Head of caudate nucleus (tissue), 42 donors: ENCODE measurements at regions not wholly inside any gene's neighbourhood (a gene's known extent, or its start where the extent isn't known, plus 50 kb on each side); places are given as distances from the start of the nearest gene placed in this dataset.
A peak's percentile ranks its signal among the peaks of the same experiment; 100 is the strongest.

Experiments used
- DNase-seq, 42 donors: peaks; one replicate each; pipeline versions ENCODE4 v3.0.0 to v3.0.0-alpha.2; 2020 to 2021; ENCODE audit warnings: mixed read lengths in 7 of 42
- intact Hi-C: fragments of 100-400 bp; cut with DNase I; formaldehyde crosslinking; loops from one replicate; pipeline ENCODE4 v1.15.0; 2022

GRCh38 chr10:31136930-31137885 is 105.5 kb upstream of the ZNF438 start:
- no peak for DNase-seq
- intact Hi-C loops: loop anchor here (10.0 kb wide), 1 partner anchor 382 kb away; no protein-coding TSS in a partner anchor

GRCh38 chr10:31138026-31138553 is 106.4 kb upstream of the ZNF438 start:
- peak in 1 of 42 donors; percentile 31 for DNase-seq
- intact Hi-C loops: loop anchor here (10.0 kb wide), 1 partner anchor 383 kb away; no protein-coding TSS in a partner anchor

DNA sequence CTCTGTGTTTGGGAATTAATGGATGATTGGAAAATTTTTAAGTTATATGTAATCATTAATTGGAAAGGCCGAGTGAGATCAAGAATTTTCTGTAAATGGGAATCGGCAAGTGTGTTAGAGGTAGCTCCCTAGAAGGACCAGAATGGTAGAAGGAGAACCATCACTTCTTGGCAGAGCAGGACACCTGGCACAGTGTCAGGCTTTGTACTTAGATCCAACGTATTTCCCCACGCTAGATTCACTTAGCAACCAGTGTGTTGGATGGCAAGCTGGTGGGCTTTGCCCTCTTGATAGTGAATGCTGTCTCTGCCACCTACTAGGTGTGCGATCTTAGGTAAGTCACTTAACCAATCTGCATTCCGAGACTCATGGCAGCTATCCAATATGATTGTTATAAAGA is 107.8 kb upstream of the ZNF438 start:
- intact Hi-C loops: loop anchor here (10.0 kb wide), 1 partner anchor 385 kb away; no protein-coding TSS in a partner anchor
- DNase-seq: no peak

GRCh38 chr10:31140716-31141115 is 109.1 kb upstream of the ZNF438 start:
- no peak for DNase-seq
- intact Hi-C loops: no loop called here

GRCh38 chr10:31142026-31142425 is 110.4 kb upstream of the ZNF438 start:
- intact Hi-C loops: no loop called here

DNA sequence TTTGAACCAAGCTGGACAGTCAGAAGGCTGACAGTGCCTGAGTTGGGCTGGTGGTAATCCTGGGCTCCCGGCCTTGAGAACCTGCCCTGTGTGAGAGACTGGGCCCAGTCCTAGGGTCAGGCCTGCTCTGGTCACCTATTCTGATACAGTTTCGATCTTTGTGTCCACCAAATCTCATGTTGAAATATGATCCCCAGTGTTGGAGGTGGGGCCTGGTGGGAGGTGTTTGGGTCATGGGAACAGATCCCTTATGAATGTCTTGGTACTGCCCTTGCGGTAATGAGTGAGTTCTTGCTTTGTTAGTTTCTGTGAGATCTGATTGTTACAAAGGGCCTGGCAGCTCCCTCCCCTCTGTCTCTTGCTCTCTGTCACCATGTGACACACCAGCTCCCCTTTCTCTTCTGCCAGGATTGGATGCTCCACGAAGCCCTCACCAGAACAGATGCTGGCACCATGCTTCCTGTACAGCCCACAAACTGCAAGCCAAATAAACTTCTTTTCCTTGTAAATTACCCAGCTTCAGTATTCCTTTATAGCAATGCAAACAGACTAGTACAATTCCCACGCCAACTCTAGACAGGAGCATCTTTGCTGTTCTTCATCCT is 111.8 kb upstream of the ZNF438 start:
- DNase-seq: peak in 21 of 42 donors; percentile 13 to 69 (median 45)
- intact Hi-C loops: no loop called here

More at GRCh38 chr10:31142026-31142425, 110.4 kb upstream of the ZNF438 start:
- DNase-seq: no peak

DNA sequence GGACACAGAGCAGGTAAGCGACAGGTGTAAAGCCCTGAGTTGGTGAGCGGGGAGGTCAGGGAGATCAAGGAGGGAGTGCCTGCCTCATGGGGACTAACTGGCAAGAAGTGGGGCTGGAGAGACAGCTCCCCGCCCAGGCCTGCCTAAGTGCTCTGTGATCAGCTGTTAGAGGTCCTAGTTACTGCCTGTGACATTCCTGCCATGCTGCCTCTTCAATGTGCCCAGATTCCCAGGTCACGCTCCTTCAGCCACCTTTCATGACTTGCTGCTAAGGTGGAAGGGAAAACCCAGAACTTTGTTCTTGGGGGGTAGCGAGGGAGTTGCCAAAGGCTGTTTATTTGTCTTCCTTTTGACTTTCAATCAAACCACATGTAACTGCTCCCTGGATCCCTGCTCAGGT is 114.3 kb upstream of the ZNF438 start:
- DNase-seq: no peak
- intact Hi-C loops: no loop called here

DNA sequence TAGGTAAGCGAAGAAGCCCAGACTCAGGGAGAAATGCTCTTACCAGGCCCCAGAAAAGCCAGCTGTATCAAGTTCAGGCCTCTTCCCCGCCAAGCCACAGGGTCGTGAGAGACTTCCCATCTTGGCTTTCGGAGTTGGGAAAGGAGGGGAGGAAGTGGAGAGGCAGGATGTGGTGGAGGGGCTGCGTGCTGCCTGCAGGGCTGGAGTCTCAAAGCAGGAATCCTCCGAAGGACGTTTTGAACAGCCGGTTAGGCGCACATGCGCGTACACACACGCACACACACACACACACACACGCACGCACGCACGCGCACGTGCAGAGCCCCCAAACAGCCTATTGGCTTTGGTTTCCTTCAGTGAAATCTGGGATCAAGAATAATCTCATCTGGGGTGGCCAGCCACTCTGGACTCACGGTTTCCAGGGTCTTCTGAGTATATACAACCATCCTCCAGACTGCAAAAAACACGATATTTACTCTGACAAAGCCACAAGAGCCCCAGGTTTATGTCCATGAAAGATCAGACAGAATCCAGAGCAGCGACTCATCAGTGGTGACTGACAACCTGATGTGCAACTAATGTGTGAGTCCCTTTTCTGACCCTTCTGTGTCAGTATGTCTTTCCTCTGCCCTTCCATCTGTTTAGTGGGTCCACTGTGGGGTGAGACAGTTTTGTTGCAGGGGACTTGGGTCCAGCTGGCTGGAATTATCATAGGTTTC is 115.0 kb upstream of the ZNF438 start:
- intact Hi-C loops: no loop called here
- DNase-seq: no peak

GRCh38 chr10:31147210-31147608 is 115.5 kb upstream of the ZNF438 start:
- intact Hi-C loops: no loop called here
- no peak for DNase-seq

DNA sequence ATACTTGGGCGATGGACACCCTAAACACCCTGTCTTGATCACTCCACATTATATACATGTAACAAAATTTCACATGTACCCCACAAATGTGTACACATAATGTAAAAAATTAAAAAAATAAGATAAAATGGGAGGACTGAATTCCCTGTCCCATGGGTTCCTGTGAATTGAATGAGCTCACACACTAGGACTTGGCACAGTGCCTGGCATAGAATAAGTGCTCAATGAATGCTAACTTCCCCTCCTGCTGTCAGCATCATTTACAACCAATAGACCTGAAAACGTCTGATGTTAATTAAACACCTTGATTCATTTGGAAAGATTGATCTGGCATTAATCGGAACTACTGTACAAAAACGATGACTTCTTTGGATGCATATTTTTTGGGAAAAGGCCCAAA is 117.3 kb upstream of the ZNF438 start:
- intact Hi-C loops: no loop called here
- DNase-seq: no peak

- DNase-seq: no peak
- intact Hi-C loops: no loop called here
Observed at GRCh38 chr10:31149835-31150512, 118.3 kb upstream of the ZNF438 start.

DNA sequence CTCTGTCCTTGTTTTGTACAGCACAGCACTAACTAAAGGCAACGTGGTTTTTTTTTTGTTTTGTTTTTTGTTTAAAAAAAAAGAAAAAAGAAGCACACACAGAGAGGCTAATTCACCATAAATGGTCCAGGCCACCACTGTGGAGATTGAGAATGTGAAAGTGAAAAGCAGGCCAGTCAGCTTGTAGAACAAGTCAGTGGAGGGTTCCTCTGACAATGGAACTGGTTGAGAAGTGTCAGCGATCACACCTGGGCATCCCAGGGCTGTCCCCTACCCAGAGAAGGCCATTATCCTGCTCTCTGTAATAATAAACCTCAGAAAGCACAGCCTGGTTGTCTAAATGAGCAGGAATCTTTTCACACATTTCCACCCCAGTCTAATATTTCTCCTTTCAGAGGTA is 119.6 kb upstream of the ZNF438 start:
- intact Hi-C loops: no loop called here
- DNase-seq: no peak

GRCh38 chr10:31152421-31153135 is 120.9 kb upstream of the ZNF438 start:
- intact Hi-C loops: no loop called here
- DNase-seq: no peak

DNA sequence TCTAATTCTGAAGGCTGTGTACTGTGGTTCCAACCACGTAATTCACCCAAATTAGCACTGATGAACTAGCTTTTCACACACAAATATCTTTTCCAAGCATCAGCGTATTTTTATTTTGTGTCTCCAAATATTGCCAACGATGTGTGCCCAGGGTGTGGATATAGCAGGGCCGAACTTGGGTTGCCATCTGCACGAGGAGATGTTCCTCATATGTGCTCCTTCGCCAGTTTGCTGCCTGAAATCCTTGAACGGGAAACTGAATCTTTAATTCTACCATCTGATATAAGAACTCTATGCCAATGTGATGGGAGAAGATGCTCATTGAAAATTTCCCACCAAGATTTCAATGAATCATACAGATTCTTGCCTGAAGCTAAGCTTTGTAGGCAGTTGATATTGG is 121.5 kb upstream of the ZNF438 start:
- no peak for DNase-seq
- intact Hi-C loops: no loop called here

GRCh38 chr10:31153692-31154091 is 122.0 kb upstream of the ZNF438 start:
- DNase-seq: no peak
- intact Hi-C loops: no loop called here

DNA sequence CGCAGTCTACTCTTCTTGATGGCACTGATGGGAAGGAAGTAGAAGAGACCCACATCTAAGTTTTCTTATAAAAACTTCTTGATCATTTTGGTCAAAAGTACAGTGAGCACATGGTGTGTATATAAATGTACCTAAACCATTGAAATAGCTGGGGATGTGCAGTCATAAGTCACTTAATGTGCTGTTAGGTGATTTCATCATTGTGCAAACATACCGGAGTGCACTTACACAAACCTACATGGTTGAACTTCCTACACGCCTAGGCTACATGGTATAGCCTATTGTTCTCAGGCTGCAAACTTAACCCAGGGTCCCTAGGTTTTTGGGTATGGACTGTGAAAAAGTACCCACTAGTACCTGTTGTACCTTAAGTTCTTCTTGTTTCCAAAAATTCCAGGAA is 123.3 kb upstream of the ZNF438 start:
- intact Hi-C loops: no loop called here
- no peak for DNase-seq

DNA sequence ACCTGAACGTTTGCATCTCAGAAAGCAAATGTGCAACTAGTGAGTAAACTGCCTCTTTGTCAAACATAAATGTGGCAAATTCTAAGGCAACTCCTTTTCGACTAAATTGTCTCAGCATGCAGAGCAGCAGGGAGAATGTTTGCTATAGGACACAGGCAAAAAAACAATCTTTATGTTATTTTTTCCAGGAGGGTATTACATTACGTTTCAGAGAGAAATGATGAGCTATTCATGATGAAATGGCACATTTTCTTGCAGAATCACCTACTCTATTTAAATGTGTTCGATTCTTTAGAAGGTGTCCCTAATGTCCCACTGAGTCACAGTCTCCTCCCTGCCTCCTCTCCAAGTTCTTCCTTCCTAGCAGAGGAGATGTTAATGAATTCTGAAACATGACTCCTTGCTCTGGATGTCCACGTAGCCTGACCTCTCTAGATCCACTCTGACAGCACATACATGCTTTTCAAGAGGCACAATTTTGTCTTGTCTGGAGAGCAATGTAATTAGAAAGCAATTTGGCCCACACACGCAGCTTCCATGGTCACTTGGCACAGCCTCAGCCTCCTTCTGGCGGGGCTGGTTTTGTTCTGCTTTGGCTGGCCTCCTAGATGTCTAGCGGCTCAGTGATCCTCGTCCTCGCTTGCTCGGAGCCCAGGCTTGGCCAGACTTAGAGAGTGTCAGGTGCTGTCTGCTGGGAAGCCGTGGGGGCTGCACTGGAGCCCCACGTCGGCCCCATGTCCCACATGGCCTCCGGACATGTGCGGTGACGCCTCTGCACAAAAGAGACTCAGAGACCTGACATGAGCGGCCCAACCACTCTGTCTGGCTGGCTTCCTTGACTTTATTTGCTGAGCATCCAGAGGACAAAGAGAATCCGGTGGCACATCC is 125.7 kb upstream of the ZNF438 start:
- intact Hi-C loops: no loop called here
- peak in 41 of 42 donors; percentile 8 to 77 (median 53) for DNase-seq
